H9 (cell line): ENCODE measurements at regions not wholly inside any gene's neighbourhood (a gene's known extent, or its start where the extent isn't known, plus 50 kb on each side); places are given as distances from the start of the nearest gene placed in this dataset.

Source experiments
- DNase-seq: peaks from one replicate; pipeline ENCODE4 v3.0.0-alpha.2; 2017
- H2AFZ ChIP-seq: one replicate; pipeline ENCODE4 v1.6.1; 2013; ENCODE audit warnings: mild to moderate bottlenecking, low read length, control low read depth, moderate library complexity
- H2AK5ac ChIP-seq: 2 replicates; pipeline ENCODE4 v1.6.1; 2013; ENCODE audit warnings: low read length, control low read depth, mixed read lengths; ENCODE audit not compliant: insufficient read length
- H2BK120ac ChIP-seq: one replicate; pipeline ENCODE4 v1.6.1; 2013; ENCODE audit warnings: low read depth, mild to moderate bottlenecking, low read length, control low read depth, inconsistent platforms; ENCODE audit not compliant: poor library complexity, severe bottlenecking
- H2BK12ac ChIP-seq: 2 replicates; pipeline ENCODE4 v1.6.1; 2013; ENCODE audit warnings: low read length, control low read depth, mixed read lengths, low read depth; ENCODE audit not compliant: insufficient read length
- H2BK15ac ChIP-seq: 2 replicates; pipeline ENCODE4 v1.6.1; 2013; ENCODE audit warnings: low read depth, low read length, control low read depth
- H2BK20ac ChIP-seq: one replicate; pipeline ENCODE4 v1.6.1; 2013; ENCODE audit warnings: low read depth, mild to moderate bottlenecking, low read length, control low read depth, inconsistent platforms; ENCODE audit not compliant: poor library complexity, severe bottlenecking
- H2BK5ac ChIP-seq: 2 replicates; pipeline ENCODE4 v1.6.1; 2013; ENCODE audit warnings: low read length, control low read depth, mixed read lengths; ENCODE audit not compliant: insufficient read length
- H3K14ac ChIP-seq: 2 replicates; pipeline ENCODE4 v1.6.1; 2013; ENCODE audit warnings: low read length, control low read depth; ENCODE audit not compliant: insufficient read depth
- H3K18ac ChIP-seq: 2 replicates; pipeline ENCODE4 v1.6.1; 2013; ENCODE audit warnings: low read depth, mild to moderate bottlenecking, mixed read lengths, low read length, control low read depth; ENCODE audit not compliant: insufficient read length
- H3K23ac ChIP-seq: 2 replicates; pipeline ENCODE4 v1.6.1; 2013; ENCODE audit warnings: low read length, control low read depth, mixed read lengths, low read depth; ENCODE audit not compliant: insufficient read length
- H3K23me2 ChIP-seq: 2 replicates; pipeline ENCODE4 v1.6.1; 2013; ENCODE audit warnings: low read depth, mild to moderate bottlenecking, mixed read lengths, low read length, control low read depth; ENCODE audit not compliant: insufficient read length, poor library complexity, severe bottlenecking
- H3K27ac ChIP-seq: 2 replicates; pipeline ENCODE4 v1.5.1; 2013; ENCODE audit warnings: low read length, control low read depth, mixed read lengths, low read depth; ENCODE audit not compliant: insufficient read length
- H3K27me3 ChIP-seq: 2 replicates; pipeline ENCODE4 v1.6.1; 2013; ENCODE audit warnings: low read length, control low read depth, inconsistent platforms; ENCODE audit not compliant: insufficient read depth
- H3K4ac ChIP-seq: 2 replicates; pipeline ENCODE4 v1.6.1; 2013; ENCODE audit warnings: low read depth, mild to moderate bottlenecking, control low read depth, inconsistent platforms, low read length, moderate library complexity
- H3K4me1 ChIP-seq: 2 replicates; pipeline ENCODE4 v1.6.1; 2013; ENCODE audit warnings: low read length, control low read depth, inconsistent platforms; ENCODE audit not compliant: insufficient read depth
- H3K4me2 ChIP-seq: 2 replicates; pipeline ENCODE4 v1.6.1; 2013; ENCODE audit warnings: low read length, control low read depth, mixed read lengths; ENCODE audit not compliant: insufficient read length, insufficient read depth
- H3K56ac ChIP-seq: 2 replicates; pipeline ENCODE4 v1.6.1; 2013; ENCODE audit warnings: low read depth, mild to moderate bottlenecking, mixed read lengths, low read length, control low read depth; ENCODE audit not compliant: insufficient read length
- H3K79me1 ChIP-seq: 2 replicates; pipeline ENCODE4 v1.6.1; 2013; ENCODE audit warnings: low read depth, mild to moderate bottlenecking, moderate library complexity, low read length, control low read depth, inconsistent platforms; ENCODE audit not compliant: insufficient read depth, poor library complexity, severe bottlenecking
- H3K79me2 ChIP-seq: 2 replicates; pipeline ENCODE4 v1.6.1; 2013; ENCODE audit warnings: low read length, control low read depth, inconsistent platforms; ENCODE audit not compliant: insufficient read depth
- H3K9ac ChIP-seq: 2 replicates; pipeline ENCODE4 v1.6.1; 2013; ENCODE audit warnings: low read length, control low read depth, mixed read lengths; ENCODE audit not compliant: insufficient read length; ENCODE audit errors: extremely low read depth
- H3K9me3 ChIP-seq: one replicate; pipeline ENCODE4 v1.6.1; 2013; ENCODE audit warnings: low read depth, low read length, inconsistent platforms; ENCODE audit not compliant: control insufficient read depth
- H3T11ph ChIP-seq: one replicate; pipeline ENCODE4 v1.6.1; 2013; ENCODE audit warnings: mild to moderate bottlenecking, low read length, control low read depth, inconsistent platforms
- H4K20me1 ChIP-seq: one replicate; pipeline ENCODE4 v1.6.1; 2013; ENCODE audit not compliant: control insufficient read depth, insufficient read length, insufficient read depth
- H4K5ac ChIP-seq: 2 replicates; pipeline ENCODE4 v1.6.1; 2013; ENCODE audit warnings: low read depth, mild to moderate bottlenecking, mixed read lengths, low read length, control low read depth; ENCODE audit not compliant: insufficient read length
- H4K8ac ChIP-seq: replicated peaks from 2 replicates; pipeline ENCODE4 v1.6.1; 2013; ENCODE audit warnings: low read length, control low read depth, mixed read lengths, low read depth; ENCODE audit not compliant: insufficient read length
- H4K91ac ChIP-seq: 2 replicates; pipeline ENCODE4 v1.6.1; 2013; ENCODE audit warnings: low read depth, mild to moderate bottlenecking, moderate library complexity, mixed read lengths, low read length, control low read depth; ENCODE audit not compliant: insufficient read length
- H3K27ac Mint-ChIP-seq, 3 experiments: 2 replicates in 2 of 3; 3 replicates in 1 of 3; pipeline ENCODE4 v1.8.0; 2020 to 2021; ENCODE audit warnings: mixed read lengths in 3 of 3, mild to moderate bottlenecking in 1 of 3, moderate library complexity in 1 of 3
- H3K27me3 Mint-ChIP-seq: 2 replicates; pipeline ENCODE4 v1.8.0; 2021; ENCODE audit warnings: low read depth, mild to moderate bottlenecking, moderate library complexity, mixed read lengths
- H3K36me3 Mint-ChIP-seq, 3 experiments: 2 replicates in 2 of 3; 3 replicates in 1 of 3; pipeline ENCODE4 v1.8.0; 2020 to 2021; ENCODE audit warnings: low read depth in 3 of 3, mixed read lengths in 3 of 3; ENCODE audit not compliant: insufficient read depth in 1 of 3
- H3K4me1 Mint-ChIP-seq, 2 experiments: 2 replicates each; pipeline ENCODE4 v1.8.0; 2020; ENCODE audit warnings: mixed read lengths in 2 of 2
- H3K4me3 Mint-ChIP-seq, 2 experiments: 2 replicates in 1 of 2; 3 replicates in 1 of 2; pipeline ENCODE4 v1.8.0; 2020 to 2021; ENCODE audit warnings: mild to moderate bottlenecking in 2 of 2, mixed read lengths in 2 of 2, moderate library complexity in 1 of 2
- H3K9me3 Mint-ChIP-seq, 2 experiments: 2 replicates in 1 of 2; 3 replicates in 1 of 2; pipeline ENCODE4 v1.8.0; 2020; ENCODE audit warnings: mild to moderate bottlenecking in 2 of 2, mixed read lengths in 2 of 2, moderate library complexity in 1 of 2
- CTCF ChIP-seq: fragments of 200-600 bp; sonication (generic); conservative IDR thresholded peaks from 3 replicates; pipeline ENCODE4 v1.8.0; 2021; ENCODE audit warnings: antibody characterized with exemption, mild to moderate bottlenecking

- Histone ChIP-seq H3K23me2 (no peaks in the 10 kb centered on the region), H3T11ph (no peak overlapping the region), H2AK5ac (no peak overlapping the region), H2BK120ac (no peak overlapping the region), H3K56ac (no peak overlapping the region), H3K9ac (no peak overlapping the region), H3K79me2 (no peaks in the 10 kb centered on the region), H2BK12ac (no peak overlapping the region), H2AFZ (no peak overlapping the region), H3K9me3 (no peaks in the 10 kb centered on the region), H4K20me1 (no peaks in the 10 kb centered on the region), H4K5ac (no peak overlapping the region), H3K14ac (no peak overlapping the region), H4K91ac (no peak overlapping the region), H4K8ac (no peak overlapping the region), H3K27ac (no peak overlapping the region), H3K4me2 (no peak overlapping the region), H3K79me1 (no peaks in the 10 kb centered on the region), H3K27me3 (no peaks in the 10 kb centered on the region), H3K18ac (no peak overlapping the region), H2BK5ac (no peak overlapping the region), H3K4me1 (no peaks in the 10 kb centered on the region), H3K23ac (no peak overlapping the region), H2BK15ac (no peak overlapping the region), H3K4ac (no peak overlapping the region), H2BK20ac (no peak overlapping the region)
- peaks cover 5 to 8% of the 10 kb centered on the region in 2 experiments; a peak in 3 of 5 replicates for H3K9me3 Mint-ChIP-seq
- H3K36me3 Mint-ChIP-seq = peaks cover 0 to 5% (median 0%) of the 10 kb centered on the region in 3 experiments; a peak in 1 of 7 replicates
- peaks cover 5% of the 10 kb centered on the region; the same call in 1 of the 2 replicates for H3K27me3 Mint-ChIP-seq
- TF ChIP-seq CTCF = no peak
- no peak for DNase-seq
- H3K4me3 Mint-ChIP-seq = no peak overlapping the region
- H3K27ac Mint-ChIP-seq = no peak overlapping the region
- H3K4me1 Mint-ChIP-seq = peaks cover 6 to 9% of the 10 kb centered on the region in 2 experiments; a peak in 3 of 4 replicates
Measured at GRCh38 chr15:96138985-96139384, 191.5 kb upstream of the NR2F2 start.
